ENCODE measurements at regions not wholly inside any gene's neighbourhood (a gene's known extent, or its start where the extent isn't known, plus 50 kb on each side); places are given as distances from the start of the nearest gene placed in this dataset.

- TF ChIP-seq CTCF (IDR thresholded peaks at IDR 0.05) (no peak), POLR2A (IDR thresholded peaks at IDR 0.05) (no peak)
Measured at GRCh38 chr1:83034851-83035250, 964.1 kb downstream of the TTLL7 start.
